NOMO-1 treated with DMSO at 0.1 percent for 48 hours (cell line): ENCODE measurements at regions not wholly inside any gene's neighbourhood (a gene's known extent, or its start where the extent isn't known, plus 50 kb on each side); places are given as distances from the start of the nearest gene placed in this dataset.

Source experiments
- DNase-seq: peaks from one replicate; lab custom pipeline; 2025; ENCODE audit not compliant: unreplicated experiment; lab: John Stamatoyannopoulos, UW

DNA sequence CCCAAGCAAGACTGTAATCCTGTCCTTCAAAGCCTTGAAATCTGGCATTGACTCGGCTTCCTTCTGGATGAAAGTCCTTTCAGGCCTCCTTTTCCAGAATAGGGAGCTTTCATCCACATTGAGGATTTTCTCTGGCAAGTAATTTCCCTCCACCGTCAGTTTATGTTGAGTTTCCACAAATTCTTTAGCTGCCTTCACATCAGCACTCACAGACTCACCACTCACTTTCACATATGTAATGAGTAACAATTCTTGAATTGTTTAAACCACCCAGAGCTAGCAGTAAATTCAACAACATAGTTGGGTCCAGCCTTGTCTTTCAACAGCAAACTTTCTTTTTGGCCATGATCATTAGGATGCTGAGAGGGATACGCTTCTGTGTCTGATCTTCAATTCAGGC lies 84.3 kb upstream of the PRDM11 start:
- DNase-seq, result no peak

DNA sequence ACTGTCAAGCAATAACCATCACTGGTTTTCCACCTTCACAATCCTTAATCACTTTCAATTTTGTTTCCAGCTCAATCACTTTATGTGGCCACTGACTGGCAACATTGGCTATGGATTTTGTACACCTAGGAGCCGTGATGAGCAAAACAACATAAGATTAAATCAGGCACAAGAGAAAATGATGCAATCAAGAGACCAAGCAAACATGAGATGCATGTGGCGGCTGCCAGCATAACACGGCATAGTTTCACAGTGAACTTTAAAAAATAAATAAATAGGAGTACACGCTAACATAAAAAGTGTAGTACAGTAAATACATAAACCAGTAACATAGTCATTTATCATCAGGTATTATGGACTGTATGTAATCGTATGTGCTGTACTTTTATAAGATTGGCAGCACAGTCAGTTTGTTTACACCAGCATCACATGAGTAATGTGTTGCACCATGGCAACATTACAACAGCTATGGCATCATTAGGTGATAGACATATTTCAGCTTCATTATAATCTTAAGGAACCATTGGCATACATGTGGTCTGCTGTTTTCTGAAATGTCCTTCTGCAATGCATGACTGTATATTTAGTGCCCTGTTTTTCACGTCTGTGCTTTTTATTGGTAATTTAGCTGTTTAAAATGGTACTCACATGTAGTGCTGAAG lies 83.3 kb upstream of the PRDM11 start:
- no peak for DNase-seq

DNA sequence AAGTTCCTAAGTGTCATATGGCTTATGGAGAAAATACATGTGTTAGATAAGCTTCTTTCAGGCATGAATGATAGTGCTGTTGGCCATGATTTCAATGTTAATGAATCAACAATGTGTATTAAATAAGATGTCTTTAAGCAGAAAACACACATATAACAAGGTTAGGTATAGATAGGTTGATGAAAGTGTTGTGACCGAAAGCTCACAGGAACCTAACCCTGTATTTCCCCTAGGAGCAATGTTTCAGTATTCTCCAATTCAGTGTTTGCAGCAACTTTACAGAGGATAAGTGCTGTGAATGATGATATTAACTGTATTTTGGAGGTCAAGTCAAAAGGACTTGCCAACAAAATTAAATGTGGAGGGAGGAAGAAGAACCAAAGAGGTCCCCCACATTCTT lies 82.8 kb upstream of the PRDM11 start:
- no peak for DNase-seq

DNA sequence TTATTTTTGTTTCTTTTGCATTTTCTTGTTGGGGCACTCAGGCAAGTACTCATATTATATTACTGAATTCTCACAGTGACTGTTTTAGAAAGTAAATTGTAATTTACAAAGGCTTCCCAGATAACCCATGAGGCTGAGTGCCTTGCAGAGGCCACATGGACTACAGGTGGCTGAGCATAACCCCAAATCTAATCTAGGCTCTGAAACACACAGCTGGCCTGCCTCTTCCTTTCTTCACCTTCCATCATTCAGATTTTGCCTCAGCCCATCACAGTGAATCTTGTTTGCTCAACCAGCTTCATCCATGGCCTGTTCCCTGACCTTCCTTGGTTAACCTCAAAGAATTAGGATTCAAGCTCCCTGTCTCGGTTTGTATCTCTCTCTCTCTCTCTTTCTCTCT lies 78.5 kb upstream of the PRDM11 start:
- no peak for DNase-seq

DNA sequence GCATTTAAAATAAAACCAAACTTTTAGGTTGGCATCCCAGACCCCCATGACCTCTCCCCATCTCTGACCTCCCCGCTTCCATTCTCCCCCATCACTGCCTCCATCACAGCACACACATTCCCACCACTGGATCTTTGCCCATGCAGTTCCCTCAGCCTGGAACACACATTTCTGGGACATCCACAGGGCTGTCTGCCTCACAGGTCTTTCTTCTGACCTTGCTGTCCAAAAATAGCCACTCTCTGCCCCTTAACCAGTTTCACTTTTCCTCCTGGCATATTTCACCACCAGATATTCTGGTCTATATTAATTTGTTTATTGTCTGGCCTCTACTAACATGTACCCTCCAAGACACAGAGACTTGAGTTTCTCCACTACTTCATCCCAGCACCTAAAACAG lies 75.2 kb upstream of the PRDM11 start:
- DNase-seq, result no peak

DNA sequence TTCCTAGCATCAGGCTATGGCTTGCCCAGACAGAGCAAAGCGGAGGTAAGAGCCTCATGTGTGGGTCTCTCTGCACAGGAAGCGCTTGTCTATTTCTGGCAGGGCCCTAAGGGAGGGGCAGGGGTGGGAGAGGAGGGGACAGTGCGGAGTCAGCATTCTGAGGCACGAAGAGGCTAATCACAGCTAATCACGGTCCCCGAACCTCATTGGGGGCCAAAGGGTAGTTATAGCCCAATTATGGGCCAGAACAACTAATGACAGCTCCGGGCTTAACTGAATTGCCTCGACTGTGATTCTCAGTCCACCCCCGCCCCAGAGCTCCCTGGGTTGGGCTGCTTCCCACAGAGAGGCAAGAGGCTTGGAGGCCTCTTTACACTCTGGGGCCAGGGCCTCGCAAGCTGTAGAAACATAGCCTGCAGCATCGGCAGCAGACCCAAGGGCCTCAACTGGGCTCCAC lies 72.7 kb upstream of the PRDM11 start:
- no peak for DNase-seq

DNA sequence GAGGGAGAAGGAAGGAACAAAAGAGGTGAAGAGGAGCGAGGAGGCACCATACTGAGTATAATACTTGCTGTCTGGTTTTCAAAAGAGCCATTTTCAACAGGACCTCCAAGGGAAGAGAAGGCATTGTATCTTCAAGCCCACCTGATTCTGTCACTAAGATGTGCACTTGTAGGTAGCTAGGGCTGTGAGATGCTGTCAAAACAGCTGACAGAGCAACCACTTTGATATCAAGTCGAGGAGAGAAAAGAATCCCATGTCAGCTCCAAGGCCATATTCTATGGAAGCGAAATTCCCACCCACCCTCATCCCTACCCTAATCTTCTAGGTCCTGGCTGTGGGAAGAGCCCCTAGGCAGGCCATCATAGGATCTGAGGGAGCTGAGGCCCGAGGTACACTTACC lies 70.9 kb upstream of the PRDM11 start:
- no peak for DNase-seq

DNA sequence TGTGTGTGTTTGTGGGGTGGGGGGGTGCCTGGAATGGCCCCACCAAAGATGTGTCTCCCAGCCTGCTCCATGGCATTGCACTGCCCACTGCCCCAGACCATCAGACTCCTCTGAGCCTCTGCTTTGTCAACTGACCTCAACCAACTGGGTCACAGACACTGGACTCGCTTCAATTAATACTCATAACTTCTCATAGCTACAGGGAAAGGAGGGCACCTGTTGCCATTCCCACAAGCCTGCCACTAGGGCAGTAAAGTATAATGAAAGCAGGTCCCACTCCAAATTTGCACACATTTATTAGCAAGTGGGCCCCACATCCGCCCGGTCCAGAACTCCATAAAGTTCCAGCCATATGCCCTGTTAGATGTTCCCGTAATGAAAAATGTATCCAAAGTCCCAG lies 70.5 kb upstream of the PRDM11 start:
- no peak for DNase-seq

DNA sequence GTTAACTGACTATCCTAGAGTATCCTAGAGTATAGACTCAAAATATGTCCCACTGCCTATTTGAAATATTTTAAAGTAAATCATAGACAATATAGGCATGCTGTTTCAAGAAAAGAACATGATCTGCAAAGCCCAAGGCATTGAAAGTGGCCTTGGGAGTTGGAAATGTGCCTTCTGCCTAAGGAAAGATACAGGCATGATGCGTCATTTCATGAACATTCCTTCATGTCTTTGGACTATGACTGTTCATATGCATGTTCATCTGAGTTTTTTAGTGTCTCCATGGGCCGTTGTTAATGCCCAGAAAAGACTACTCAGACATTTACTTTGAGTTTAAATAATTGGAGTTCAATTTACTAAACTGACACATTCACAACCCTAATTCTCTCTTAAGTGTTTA lies 69.7 kb upstream of the PRDM11 start:
- DNase-seq, result no peak

DNA sequence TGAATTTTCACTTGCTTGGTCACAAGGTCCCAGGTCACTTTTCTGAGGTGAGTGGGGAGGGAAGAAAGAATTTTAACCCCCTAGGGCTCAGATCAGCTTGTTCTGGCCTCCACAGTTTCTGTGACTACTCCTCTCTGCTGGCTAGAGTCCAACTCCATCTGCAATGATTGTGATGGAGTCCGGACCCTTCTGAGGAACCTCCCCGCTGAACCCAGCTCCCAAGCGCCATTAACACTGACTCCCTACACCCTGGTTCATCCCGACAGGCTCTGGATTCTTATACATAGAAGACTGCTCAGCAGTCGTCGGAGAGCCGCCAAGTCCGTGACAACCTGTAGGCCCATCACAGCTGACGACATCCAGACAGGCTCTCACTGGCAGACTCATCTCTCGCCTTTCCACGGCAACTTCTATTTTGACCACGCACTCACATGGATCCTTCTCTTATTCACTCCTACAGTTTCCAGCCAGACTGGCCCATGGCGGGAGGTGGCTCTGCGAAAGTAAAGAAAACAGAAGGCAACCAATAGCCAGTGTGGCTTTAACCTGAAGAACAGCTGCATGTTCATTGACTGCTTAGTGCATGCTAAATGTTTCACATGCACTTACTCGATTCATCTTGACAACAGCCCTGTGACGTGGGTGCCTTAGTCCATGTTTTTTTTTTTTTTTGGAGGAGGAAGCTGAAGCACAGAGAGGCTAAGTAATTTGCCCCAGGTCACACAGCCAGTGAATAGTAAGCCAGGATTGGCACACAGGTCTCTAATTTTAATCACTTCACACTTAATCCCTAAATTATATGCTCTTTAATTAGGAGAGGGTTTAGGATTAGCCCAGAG lies 68.0 kb upstream of the PRDM11 start:
- no peak for DNase-seq

DNA sequence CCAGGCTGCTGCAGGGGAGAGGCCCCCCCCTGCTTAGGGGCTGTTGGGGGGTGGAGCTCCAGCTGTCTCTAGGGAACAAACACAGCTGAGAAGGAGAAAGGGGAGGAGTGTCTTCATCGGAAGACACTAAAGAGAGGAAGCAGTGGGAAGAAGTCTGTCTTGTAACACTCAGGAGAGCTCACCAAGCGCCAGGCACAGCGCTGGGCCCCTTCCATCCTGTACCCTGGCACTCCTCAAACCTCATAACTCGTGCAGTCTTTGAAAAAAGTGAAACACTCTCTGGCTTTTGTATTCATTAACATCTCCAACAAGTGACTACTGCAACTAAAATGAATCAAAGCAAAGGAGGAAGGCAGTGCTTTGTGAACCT lies 67.4 kb upstream of the PRDM11 start:
- peak; percentile 25 for DNase-seq

DNA sequence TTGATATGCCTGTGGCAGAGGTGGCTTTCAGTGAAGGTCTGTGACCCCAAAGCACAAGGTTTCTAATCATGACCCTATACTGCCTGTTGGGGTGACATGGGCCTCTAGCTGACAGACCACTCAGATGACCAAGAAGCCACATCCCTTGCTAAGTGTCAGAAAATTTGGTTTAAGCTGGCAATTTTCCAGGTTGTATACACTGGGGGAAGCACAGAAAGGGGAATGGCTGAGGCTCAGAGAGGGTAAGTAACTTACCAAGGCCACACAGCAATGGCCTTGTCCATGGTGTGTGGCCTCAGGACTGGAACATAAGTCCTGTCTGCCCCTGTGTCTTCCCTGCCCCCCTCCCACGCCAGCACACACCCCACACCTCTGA lies 66.9 kb upstream of the PRDM11 start:
- no peak for DNase-seq

DNA sequence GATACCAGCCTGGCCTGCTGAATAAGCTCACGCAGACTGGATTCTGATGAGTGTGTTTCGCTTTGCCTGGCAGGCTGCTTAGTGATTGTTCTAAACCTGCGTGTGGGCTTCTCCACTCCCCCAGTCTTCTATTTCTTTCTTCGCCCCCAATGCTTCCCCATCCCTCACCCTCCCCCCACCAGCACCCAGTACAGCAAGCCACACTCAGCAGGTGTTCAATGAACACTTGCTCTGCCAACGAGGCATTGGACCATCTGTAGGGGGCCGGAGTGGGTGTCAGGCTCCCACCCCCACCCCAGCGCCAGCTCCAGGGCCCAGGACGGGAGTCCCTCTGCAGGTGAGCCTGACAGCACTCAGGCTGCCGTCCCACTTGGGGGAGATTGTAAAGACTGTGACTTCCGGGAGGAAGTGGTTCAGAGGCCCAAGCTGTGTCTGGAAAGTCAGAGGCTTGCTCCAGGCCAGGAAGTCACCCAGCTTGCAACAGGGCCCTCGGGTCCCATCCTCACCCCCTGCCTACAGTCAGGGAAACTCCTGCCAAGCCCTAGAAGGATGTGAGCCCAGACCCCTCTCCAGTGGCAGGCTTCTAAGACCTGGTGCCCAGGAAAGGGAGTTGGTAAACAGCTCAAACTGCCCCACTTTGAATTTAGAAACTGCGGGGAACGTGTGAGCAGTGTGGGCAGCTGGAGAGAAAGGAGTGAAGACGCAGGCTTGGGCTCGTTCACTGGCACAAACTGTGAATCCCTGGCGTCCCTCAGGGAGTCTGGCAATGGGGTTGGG lies 66.3 kb upstream of the PRDM11 start:
- DNase-seq, result peak; percentile 78

DNA sequence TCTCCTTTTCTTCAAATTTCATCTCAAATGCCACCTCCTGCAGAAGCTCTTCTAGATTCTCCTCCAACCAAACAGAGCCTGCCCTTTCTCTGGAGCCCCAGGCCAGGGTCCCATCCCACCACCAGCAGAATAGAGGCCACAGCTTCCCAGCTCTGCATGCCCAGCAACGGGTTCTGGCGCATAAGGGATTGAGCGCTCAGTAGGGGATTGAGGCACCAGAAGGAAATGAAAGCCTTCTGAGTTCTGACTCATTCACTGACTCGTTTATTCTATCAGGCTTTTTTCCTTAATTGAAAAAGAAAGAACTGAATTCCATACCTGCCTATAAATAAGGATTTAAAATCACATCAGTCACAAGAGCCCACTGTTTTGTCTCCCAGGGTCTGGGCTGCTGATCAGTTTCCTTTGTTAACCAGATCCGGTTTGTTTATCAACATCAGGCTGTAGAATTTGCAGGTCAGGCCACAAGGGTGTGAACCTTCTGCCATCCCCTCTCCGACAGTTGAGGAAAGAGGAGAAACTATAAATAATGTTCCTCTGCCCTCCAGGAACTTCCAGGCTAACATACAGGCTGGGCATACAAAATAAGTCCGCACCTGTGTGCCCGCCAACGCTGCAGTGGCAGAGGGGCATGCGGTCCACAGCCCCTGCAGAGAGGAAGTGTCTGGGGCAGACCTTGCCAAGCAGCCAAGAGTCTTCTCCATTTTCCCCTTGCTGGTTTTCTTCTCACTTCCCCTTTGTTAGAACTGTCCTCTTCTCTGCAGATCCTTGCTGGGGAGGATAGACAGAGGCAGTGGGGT lies 63.5 kb upstream of the PRDM11 start:
- DNase-seq, result peak; percentile 83

DNA sequence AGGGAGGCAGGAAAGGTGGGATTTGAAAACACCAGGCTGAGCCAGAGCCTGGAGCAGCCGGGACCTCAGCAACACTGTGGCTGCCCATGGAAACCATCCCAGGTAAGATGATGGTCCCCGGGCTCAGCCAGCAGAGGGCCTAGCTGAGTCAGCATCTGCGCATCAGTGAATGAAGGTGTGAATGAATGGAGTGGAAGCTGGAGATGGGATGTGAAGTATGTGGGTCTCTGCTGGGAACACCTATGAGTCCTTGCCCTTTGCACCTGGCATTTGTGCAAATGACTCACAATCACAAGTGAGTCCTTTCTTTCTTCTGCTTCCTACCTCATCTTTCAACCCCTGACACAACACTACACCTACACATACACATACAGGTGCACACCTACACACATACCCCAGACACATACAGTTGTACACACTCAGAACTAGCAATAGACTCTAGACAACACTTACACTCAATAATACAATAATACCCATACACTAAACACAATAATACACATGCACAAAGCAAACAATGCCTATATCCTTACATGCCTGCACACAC lies 62.8 kb upstream of the PRDM11 start:
- DNase-seq, result no peak

DNA sequence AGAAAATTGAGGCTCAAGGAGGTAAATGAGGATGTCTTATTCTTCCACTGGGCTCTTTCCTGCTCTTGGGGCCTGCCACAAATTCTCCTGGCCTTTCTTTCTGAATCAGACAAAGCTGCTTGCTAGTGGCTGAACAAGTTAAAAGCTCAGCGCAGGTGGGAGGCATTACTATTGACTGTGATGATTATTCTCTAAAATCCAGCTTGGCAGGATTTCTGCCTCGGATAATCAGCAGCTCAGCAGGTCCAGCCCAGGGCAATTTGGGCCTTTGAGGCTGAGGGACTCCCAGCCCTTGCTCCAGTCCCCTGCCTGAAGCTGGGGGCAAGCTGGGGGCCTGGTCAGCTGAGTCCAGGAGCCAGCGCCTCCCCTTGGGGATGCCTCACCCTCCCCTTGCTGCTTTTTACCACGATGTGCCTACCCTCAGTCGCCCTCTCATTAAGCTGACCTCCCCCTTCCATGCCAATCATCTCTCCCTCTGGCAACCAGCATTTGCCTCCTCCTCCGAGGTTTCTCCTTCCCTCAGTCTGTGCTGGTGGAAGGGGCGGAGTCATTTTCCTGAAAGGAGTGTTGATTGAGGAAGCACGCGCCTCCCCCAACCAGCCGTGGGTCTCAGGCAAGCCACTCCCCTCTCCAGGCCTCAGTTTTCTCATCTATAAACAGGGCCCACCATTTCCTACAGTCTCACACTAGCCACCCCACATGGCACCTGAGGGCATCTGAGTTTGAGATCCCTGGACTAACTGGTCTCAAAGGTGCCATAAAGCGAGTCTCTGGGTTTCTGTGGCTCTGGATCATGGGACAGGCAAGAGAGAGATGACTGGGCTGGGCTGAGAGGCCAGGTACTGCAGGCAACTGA lies 60.6 kb upstream of the PRDM11 start:
- DNase-seq, result no peak

DNA sequence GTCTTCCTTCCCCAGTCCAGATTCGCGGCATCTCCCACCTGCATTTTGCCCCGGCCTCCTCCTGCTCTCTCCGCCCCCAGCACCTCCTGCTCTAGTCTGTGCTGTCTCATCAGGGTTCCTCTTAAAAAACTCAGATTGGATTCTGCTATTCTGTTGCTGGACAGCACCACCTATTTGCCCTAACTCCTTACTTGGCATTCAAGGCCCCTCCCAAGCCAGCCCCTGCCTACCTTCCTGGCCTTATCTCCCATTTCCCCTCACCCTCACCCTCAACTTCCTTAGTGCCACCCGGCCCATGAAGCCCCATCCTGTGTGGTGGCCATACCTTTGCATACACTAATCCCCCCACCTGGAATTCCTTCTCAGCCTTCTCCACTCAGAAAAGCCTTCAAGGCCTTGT lies 59.9 kb upstream of the PRDM11 start:
- no peak for DNase-seq

DNA sequence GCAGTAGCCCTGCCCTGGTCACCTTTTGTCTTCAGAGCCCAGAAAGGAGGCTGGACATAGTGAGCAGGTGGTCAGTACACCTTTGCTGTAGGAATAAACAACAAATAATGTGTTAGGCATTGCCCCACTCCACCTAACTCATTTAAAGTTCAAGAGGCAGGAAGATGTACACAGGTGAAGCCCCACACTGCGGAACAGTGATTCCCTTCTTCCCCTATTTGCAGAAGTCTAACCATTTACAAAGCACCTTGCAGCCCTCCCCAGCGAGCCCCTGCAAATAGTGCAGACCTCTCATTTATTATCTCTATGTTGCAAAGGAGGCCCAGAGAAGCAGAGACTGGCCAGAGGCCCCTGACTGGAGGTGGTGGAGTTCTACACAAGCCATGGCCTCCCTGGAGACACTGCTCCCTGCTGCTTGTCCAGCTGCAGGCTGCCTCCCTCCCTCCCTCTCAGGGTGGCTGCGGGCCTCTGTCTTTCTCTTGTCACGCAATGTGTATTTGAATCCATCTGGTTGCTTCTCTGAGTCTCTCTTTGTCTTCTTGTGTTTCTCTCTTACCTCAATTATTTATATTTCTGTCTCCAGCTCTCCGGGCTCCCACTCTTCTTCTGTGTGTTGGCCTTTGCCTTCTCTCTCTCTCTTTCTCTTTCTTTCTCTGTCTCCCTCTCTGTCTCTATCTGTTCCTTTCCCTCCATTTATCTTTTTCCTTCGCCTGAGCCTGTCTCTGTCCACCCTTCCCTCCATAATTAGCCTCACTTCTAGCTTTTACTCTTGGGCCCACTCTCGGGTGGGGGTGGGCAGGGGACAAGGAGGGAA lies 59.1 kb upstream of the PRDM11 start:
- DNase-seq, result no peak

DNA sequence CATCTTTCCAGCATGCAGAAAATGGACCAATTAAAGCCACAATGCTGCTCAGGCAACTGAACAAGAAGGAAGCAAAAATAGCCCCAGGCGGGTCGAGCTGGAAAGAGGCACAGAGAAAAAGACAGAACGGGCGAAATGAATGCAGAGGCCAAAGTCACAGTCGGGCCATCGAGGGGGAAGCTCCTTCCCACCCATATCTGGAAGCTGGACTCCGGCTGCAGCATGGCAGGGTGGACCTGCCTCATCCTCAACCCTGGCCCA lies 58.6 kb upstream of the PRDM11 start:
- DNase-seq, result no peak
